Gastroesophageal sphincter (tissue), 3 donors: ENCODE measurements at regions not wholly inside any gene's neighbourhood (a gene's known extent, or its start where the extent isn't known, plus 50 kb on each side); places are given as distances from the start of the nearest gene placed in this dataset.

Experiments used
- CTCF ChIP-seq, 4 experiments: fragments of 200-600 bp in 2 of 4; fragments of 450-650 bp in 2 of 4; sonication (generic) in 1 of 4; IDR thresholded peaks; one replicate each; pipeline ENCODE4 v1.5.1; 2017 to 2019; ENCODE audit warnings: antibody characterized with exemption in 4 of 4, mild to moderate bottlenecking in 2 of 4, moderate library complexity in 2 of 4
- POLR2A ChIP-seq, 2 donors: fragments of 450-650 bp; IDR thresholded peaks; one replicate each; pipeline ENCODE4 v1.6.1; 2017; ENCODE audit warnings: antibody characterized with exemption in 2 of 2, mild to moderate bottlenecking in 2 of 2, moderate library complexity in 1 of 2

- TF ChIP-seq CTCF (IDR thresholded peaks at IDR 0.05) = no peak
- no peak for TF ChIP-seq POLR2A (IDR thresholded peaks at IDR 0.05)
Measured at GRCh38 chr2:13240061-13240460, 523.3 kb downstream of the TRIB2 start.
